Spinal cord (tissue), 9 donors: ENCODE measurements at regions not wholly inside any gene's neighbourhood (a gene's known extent, or its start where the extent isn't known, plus 50 kb on each side); places are given as distances from the start of the nearest gene placed in this dataset.

ENCODE experiments used
- DNase-seq, 6 donors: peaks; one replicate each; pipeline versions ENCODE4 v3.0.0 to v3.0.0-alpha.2; 2013 to 2015; ENCODE audit warnings: low spot score in 6 of 6, low read depth in 4 of 6
- H3K27ac ChIP-seq: one replicate; pipeline ENCODE4 v1.5.1; 2013; ENCODE audit warnings: low read depth, low read length, control low read depth
- H3K27me3 ChIP-seq: one replicate; pipeline ENCODE4 v1.6.1; 2013; ENCODE audit warnings: low read length; ENCODE audit not compliant: control insufficient read depth, insufficient read depth
- H3K36me3 ChIP-seq: one replicate; pipeline ENCODE4 v1.6.1; 2013; ENCODE audit warnings: low read length; ENCODE audit not compliant: control insufficient read depth, insufficient read depth
- H3K4me1 ChIP-seq: one replicate; pipeline ENCODE4 v1.6.1; 2013; ENCODE audit warnings: low read length; ENCODE audit not compliant: control insufficient read depth, insufficient read depth
- H3K4me3 ChIP-seq: one replicate; pipeline ENCODE4 v1.5.1; 2013; ENCODE audit warnings: low read depth, low read length, control low read depth
- H3K9me3 ChIP-seq: one replicate; pipeline ENCODE4 v1.6.1; 2013; ENCODE audit warnings: low read length; ENCODE audit not compliant: control insufficient read depth, insufficient read depth
- whole genome bisulfite sequencing: methylation state at CpG from one replicate; pipeline ENCODE4 v1.1.5; 2013; ENCODE audit warnings: missing lambda C conversion rate; ENCODE audit not compliant: insufficient coverage; 5-methylcytosine and 5-hydroxymethylcytosine counted together
- donor health status: healthy.

DNA sequence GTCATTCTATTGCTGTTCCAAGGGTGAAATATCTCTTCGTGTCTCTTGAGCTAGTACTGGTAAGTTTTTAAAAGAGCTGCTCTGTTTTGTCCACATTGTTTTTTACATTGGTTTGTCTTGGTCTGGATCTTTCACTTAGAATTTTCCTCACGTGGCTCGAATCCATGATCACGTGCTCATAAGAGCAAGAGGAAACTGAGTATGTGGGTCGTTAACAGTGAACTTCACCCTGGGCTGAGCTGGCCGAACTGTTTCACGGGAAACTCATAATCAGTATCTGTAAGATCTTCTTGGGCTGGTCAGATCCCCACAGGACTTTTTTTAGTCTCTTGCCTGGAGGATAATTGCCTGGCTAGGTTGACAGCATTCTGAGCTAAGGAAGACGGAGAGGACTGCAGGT is 77.8 kb upstream of the HELT start:
- no peak for DNase-seq

DNA sequence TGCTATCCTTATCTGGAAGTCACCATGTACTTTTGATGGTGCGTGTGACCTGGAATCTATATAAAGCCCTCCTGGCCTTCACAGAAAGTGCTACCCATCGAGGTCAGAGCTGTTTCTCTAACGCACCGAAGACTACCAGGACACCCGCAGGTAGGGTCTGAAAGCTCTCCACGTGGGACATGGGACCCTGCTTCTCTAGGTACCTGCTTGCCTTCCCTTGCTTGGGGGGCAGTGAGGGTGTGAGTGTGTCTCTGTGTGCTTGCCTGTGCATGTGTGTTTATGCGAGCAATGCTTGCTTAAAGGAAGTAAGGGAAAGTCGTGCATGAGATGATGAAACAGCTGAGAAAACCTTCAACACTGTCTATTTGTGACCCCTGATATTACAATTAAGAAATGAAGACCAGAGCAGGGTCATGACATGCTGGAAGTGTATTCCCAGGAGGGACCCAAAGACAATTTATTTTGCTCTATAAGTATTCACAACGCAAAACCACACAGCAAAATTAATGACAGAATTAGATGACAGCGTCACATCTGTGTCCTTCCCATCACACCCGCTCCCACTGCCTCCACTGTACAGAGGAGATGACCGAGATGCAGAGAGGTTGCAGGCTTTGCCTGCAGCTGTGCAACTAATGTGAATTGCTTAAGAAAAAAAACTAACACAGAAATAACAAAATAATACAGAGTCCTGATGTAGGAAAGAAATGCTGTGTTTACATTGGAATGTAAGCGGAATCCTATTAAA is 76.4 kb upstream of the HELT start:
- peak in 1 of 6 donors; percentile 21 for DNase-seq
- Histone ChIP-seq H3K27ac (no peak overlapping the region), H3K9me3 (no peaks in the 10 kb centered on the region), H3K27me3 (no peaks in the 10 kb centered on the region), H3K4me3 (no peak overlapping the region), H3K36me3 (no peaks in the 10 kb centered on the region), H3K4me1 (no peaks in the 10 kb centered on the region)
- WGBS = 79% methylated on average over 8 of the region's 13 CpGs

More for the DNA sequence above, 77.8 kb upstream of the HELT start:
- no peaks in the 10 kb centered on the region for H3K9me3 ChIP-seq
- H3K36me3 ChIP-seq = no peaks in the 10 kb centered on the region
- no peaks in the 10 kb centered on the region for H3K27me3 ChIP-seq
- no peak overlapping the region for H3K27ac ChIP-seq
- no peaks in the 10 kb centered on the region for H3K4me1 ChIP-seq
- WGBS = 100% methylated on average over 7 of the region's 8 CpGs
- no peak overlapping the region for H3K4me3 ChIP-seq

DNA sequence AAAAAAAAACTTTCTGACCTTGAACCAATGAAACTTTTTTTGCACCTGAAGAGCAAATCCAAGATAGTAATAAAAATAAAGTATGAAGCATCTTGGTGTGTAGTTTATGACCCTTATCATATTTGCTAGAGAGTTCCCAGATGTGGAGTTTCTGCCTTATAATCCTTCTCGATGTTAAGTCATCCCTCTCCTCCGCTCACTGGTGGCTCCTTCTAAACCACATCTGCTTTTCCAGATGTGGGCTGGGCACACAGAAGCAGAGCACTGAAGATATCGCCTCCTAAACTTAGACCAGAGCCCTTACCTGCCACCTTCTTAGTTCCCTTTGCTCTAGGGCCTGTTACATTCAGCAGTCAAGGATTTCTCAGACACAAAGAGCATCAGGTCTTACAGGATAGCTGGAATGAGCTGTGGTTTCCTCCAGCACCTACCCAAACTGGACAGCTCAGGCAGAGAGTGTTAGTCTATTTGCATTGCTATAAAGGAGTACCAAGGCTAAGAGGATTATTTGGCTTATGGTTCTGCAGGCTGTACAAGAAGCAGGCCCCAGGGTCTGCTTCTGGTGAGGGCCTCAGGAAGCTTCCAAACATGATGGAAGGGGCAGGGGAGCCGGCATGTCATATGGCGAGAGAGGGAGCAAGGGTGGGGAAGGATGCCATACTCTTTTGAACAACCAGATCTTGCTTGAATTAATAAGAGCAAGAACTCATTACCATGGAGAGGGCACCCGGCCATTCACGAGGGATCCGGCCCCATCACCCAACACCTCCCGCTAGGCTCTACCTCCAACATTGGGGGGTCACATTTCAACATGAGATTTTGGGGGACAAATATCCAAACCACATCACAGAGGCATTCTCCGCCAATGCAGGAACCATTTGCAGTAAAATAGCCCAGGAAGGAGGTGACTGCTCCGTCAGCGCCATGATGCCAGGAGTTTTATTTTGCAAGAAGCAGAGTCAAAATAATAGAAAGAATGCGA is 75.6 kb upstream of the HELT start:
- Histone ChIP-seq H3K9me3 (no peaks in the 10 kb centered on the region), H3K4me3 (no peak overlapping the region), H3K27me3 (no peaks in the 10 kb centered on the region), H3K27ac (no peak overlapping the region), H3K36me3 (no peaks in the 10 kb centered on the region), H3K4me1 (no peaks in the 10 kb centered on the region)
- peak in 1 of 6 donors; percentile 10 for DNase-seq
- WGBS = 90% methylated on average over 9 of the region's 13 CpGs

DNA sequence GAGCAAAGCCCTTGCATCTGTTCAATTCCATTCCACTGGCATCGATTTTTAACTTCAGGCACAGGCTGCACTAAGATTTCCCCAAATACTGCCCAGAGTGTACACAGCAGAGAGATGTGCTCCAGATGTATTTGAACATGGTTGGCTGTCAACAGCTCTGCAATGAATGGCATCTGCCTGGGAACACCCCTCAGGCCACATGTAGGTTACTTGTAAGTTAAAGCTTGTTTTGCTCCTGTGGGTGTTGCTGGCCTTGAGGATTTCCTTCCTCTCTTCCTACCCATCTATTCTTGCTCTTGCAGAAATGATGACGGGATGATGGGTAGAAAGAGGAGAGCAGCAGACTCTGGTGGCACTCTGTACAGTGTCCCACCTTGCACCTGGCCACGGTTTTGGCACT is 69.3 kb upstream of the HELT start:
- no peak overlapping the region for H3K4me3 ChIP-seq
- no peaks in the 10 kb centered on the region for H3K36me3 ChIP-seq
- H3K27me3 ChIP-seq = peaks cover 3% of the 10 kb centered on the region
- H3K9me3 ChIP-seq = no peaks in the 10 kb centered on the region
- H3K27ac ChIP-seq = no peak overlapping the region
- no peaks in the 10 kb centered on the region for H3K4me1 ChIP-seq
- 94% methylated on average over 2 of the region's 3 CpGs for WGBS
- no peak for DNase-seq

DNA sequence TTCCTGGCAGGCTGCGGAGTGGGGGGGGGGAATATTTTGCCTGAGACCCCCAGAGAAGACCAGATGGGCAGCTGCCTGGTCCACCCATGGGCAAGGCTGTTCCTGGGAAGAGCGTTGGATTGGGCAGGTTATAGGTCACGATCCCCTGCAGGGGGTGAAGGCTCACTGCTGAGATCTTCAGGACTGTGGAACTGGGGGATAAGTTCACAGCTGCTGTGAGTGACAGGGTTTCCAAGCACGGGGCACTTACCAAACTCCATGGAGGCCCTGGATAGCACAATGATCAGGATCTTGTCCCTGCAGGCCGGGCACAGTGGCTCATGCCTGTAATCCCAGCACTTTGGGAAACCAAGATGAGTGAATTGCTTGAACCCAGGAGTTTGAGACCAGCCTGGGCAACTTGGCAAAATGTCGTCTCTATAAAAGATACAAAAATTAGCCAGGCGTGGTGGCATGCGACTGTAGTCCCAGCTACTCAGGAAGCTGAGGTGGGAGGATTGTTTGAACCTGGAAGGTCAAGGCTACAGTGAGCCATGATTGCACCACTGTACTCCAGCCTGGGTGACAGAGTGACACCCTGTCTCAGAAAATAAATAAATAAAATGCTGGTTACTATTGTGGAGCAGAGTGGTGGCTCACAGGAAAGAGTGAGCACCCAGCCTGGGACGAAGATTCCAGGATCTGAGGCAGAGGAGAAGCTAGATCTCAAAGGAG is 68.0 kb upstream of the HELT start:
- Histone ChIP-seq H3K27me3 (peaks cover 3% of the 10 kb centered on the region), H3K4me1 (no peaks in the 10 kb centered on the region), H3K9me3 (no peaks in the 10 kb centered on the region), H3K4me3 (no peak overlapping the region), H3K27ac (no peak overlapping the region), H3K36me3 (no peaks in the 10 kb centered on the region)
- WGBS = 88% methylated on average over 9 of the region's 9 CpGs
- no peak for DNase-seq

DNA sequence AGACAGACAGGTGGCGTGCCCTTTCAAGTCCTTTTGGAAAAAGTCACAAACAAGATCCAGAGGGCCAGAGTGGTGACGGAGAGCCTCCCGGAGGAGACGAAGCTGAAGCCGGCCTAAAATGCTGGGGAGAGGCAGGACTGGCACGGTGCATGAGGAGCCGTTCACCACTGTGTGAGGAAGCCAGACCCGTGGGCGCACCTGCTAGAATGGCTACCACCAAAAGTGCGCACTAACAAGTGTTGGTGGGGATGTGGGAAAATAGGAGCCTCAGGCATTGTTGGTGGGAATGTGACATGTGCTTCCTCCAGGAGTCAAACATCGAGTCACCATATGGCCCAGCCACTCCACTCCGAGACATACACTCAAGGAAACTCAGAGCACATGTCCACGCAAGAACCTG is 67.4 kb upstream of the HELT start:
- H3K27me3 ChIP-seq = peaks cover 3% of the 10 kb centered on the region
- no peak for DNase-seq
- 88% methylated on average over 13 of the region's 13 CpGs for WGBS

DNA sequence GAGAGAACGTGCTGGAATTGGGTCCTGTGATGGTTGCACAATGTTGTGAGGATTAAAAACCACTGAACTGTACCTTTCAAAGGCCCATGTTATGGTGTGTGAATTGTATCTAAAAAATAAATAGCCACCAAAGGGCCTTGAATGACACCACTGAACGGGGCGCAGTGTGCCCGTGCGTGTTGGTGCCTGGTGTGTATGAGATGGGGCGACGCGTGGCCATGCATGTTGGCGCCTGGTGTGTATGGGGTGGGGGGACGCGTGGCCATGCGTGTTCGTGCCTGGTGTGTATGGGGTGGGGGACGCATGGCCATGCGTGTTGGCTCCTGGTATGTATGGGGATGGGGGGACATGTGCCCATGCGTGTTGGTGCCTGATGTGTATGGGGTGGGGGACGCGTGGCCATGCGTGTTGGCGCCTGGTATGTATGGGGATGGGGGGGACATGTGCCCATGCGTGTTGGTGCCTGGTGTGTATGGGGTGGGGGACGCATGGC is 66.6 kb upstream of the HELT start:
- no peak overlapping the region for H3K4me3 ChIP-seq
- no peaks in the 10 kb centered on the region for H3K4me1 ChIP-seq
- no peak for DNase-seq
- H3K36me3 ChIP-seq = no peaks in the 10 kb centered on the region
- no peak overlapping the region for H3K27ac ChIP-seq
- peaks cover 3% of the 10 kb centered on the region for H3K27me3 ChIP-seq
- WGBS = 90% methylated on average over 15 of the region's 22 CpGs
- no peaks in the 10 kb centered on the region for H3K9me3 ChIP-seq

More for the DNA sequence above, 67.4 kb upstream of the HELT start:
- Histone ChIP-seq H3K27ac (no peak overlapping the region), H3K4me3 (no peak overlapping the region), H3K9me3 (no peaks in the 10 kb centered on the region), H3K4me1 (no peaks in the 10 kb centered on the region), H3K36me3 (no peaks in the 10 kb centered on the region)

DNA sequence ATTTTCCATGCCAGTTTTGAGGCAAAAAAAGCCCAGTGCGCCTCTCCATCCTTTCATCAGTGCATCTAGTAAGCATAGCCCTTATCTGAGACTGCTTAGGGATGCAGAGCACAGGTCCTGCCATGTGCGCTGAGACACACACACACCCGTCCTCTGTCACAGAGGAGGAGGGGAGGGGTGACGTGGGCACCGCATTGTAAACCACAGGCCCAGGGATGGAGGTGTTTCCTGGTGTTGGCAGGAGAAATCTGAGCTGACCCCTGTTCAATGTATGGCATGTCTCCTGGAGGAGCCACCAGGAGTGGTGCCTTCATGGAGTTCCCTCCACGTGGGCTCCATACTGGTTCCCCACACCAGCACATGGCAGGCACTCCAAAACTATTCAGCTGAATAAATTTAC is 65.8 kb upstream of the HELT start:
- no peak for DNase-seq
- H3K36me3 ChIP-seq = no peaks in the 10 kb centered on the region
- H3K27ac ChIP-seq = no peak overlapping the region
- no peak overlapping the region for H3K4me3 ChIP-seq
- no peaks in the 10 kb centered on the region for H3K4me1 ChIP-seq
- 64% methylated on average over 6 of the region's 6 CpGs for WGBS
- H3K27me3 ChIP-seq = peaks cover 3% of the 10 kb centered on the region
- no peaks in the 10 kb centered on the region for H3K9me3 ChIP-seq

DNA sequence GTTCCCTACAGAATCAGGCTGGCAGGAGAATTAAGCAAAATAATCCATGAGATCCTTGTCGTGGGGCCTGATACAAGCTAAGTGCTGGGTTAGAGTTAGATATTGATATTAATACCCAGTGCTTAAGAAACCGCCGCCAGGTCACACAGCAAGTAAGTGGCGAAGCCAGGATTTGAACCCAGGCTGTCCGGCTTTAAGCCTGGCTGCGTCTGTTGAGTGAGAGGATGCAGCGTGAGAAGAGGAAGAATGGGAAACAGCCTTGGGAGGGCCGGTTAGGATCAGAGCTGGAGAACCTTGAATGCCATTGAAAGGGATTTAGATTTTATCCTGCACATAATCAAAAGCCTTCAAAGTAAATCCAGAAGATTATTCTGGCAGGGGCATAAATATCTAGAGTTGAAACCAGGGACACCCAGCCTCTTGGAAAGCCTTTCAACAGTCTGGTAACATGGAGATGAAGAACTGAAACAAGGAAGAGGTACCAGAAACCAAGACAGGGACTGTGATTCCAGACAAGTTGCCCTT is 64.8 kb upstream of the HELT start:
- Histone ChIP-seq H3K9me3 (no peaks in the 10 kb centered on the region), H3K4me3 (no peak overlapping the region), H3K27me3 (peaks cover 3% of the 10 kb centered on the region), H3K27ac (no peak overlapping the region), H3K4me1 (no peaks in the 10 kb centered on the region), H3K36me3 (no peaks in the 10 kb centered on the region)
- no peak for DNase-seq
- WGBS = 96% methylated on average over 7 of the region's 8 CpGs
